ENCODE measurements at regions not wholly inside any gene's neighbourhood (a gene's known extent, or its start where the extent isn't known, plus 50 kb on each side); places are given as distances from the start of the nearest gene placed in this dataset.
"Not testable (repeated sequence)": the region's sequence is repeated elsewhere in the genome, so short reads cannot be mapped to it uniquely, and the experiment has no call there.

DNA sequence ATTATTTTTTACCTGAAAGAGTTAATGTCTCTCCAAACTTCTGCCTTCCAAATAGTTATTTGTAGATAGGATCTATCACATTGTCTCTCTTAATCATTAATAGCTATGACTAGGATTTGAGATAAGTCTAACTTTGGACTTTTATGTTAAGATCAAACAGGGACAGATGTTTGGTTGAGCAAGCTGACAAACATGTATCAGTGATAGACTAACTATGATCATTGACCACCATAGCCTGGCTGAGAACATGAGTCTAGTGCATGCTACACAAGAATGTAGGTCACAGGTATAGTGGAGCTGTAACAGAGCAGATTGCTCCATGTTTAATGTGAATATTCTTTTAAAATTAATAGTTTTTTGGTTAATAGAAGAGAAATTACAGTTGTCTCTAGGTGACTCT is 52.0 kb downstream of the SYT15B start:
- H3K27me3 ChIP-seq (ENCODE audit: insufficient read depth); H3K36me3 ChIP-seq (replicated peaks in 1 of 2; ENCODE audit: control insufficient read depth in 1 of 2, insufficient read depth in 2 of 2, low read length in 1 of 2); H2AFZ ChIP-seq (ENCODE audit: low read depth); H3K9me2 ChIP-seq; POLR2A ChIA-PET; H3K27ac ChIP-seq (ENCODE audit: low read depth in 2 of 2, low read length in 1 of 2); H3K9ac ChIP-seq; H3K4me2 ChIP-seq; H4K20me1 ChIP-seq (ENCODE audit: insufficient read depth); H3F3A ChIP-seq (replicated peaks; ENCODE audit: insufficient read depth); H3K4me3 ChIP-seq (ENCODE audit: low read depth in 2 of 2, low read length in 1 of 2); H3K4me1 ChIP-seq (ENCODE audit: control insufficient read depth in 1 of 2, insufficient read depth in 2 of 2, low read depth in 1 of 2, low read length in 1 of 2); CTCF ChIA-PET; H3K79me2 ChIP-seq (ENCODE audit: insufficient read depth); H3K9me3 ChIP-seq; DNase-seq: not testable (repeated sequence)

DNA sequence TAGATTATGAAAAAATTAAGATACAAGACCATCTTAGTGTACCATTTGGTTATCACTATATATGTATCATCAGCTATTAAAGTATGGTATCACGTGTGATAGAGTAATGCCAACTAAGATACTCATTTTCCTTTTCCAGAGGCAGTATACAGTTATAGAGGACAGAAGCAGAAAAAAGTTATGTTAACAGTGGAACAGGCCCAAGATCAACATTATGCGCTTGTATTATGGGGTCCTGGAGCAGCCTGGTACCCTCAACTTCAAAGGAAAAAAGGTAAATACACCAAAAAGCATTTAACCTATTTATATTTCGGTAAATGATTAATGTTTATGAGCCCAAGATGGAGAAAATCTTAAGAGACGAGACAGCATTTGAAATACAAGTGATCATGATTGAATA is 52.9 kb downstream of the SYT15B start:
- H3K4me3 ChIP-seq (ENCODE audit: low read depth in 2 of 2, low read length in 1 of 2); H3F3A ChIP-seq (replicated peaks; ENCODE audit: insufficient read depth); H3K27me3 ChIP-seq (ENCODE audit: insufficient read depth); CTCF ChIA-PET; H3K9ac ChIP-seq; H3K36me3 ChIP-seq (replicated peaks in 1 of 2; ENCODE audit: control insufficient read depth in 1 of 2, insufficient read depth in 2 of 2, low read length in 1 of 2); H3K27ac ChIP-seq (ENCODE audit: low read depth in 2 of 2, low read length in 1 of 2); H3K9me2 ChIP-seq; H2AFZ ChIP-seq (ENCODE audit: low read depth); DNase-seq; H4K20me1 ChIP-seq (ENCODE audit: insufficient read depth); H3K9me3 ChIP-seq; H3K79me2 ChIP-seq (ENCODE audit: insufficient read depth); H3K4me2 ChIP-seq; H3K4me1 ChIP-seq (ENCODE audit: control insufficient read depth in 1 of 2, insufficient read depth in 2 of 2, low read depth in 1 of 2, low read length in 1 of 2); POLR2A ChIA-PET: not testable (repeated sequence)
- no CpG with 5 or more reads among the region's 4 CpGs for WGBS (ENCODE audit: low lambda C conversion rate)

DNA sequence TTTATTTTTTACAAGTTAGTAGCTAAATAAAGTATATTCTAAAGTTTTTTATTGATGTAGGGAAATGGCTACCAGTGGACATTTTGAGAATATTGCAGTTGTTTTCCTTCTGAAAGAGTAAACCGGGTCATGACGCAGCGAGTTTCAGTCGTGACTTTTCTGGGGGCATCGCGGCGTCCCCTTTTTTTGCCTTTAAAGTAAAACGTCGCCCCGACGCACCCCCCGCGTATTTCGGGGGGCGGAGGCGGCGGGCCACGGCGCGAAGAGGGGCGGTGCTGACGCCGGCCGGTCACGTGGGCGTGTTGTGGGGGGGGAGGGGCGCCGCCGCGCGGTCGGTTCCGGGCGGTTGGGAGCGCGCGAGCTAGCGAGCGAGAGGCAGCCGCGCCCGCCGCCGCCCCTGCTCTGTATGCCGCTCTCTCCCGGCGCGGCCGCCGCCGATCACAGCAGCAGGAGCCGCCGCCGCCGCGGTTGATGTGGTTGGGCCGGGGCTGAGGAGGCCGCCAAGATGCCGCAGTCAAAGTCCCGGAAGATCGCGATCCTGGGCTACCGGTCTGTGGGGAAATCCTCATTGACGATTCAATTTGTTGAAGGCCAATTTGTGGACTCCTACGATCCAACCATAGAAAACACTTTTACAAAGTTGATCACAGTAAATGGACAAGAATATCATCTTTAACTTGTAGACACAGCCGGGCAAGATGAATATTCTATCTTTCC is 57.5 kb downstream of the SYT15B start:
- H3K27me3 ChIP-seq (ENCODE audit: insufficient read depth); CTCF ChIA-PET; H3F3A ChIP-seq (replicated peaks; ENCODE audit: insufficient read depth); H3K79me2 ChIP-seq (ENCODE audit: insufficient read depth); DNase-seq; H4K20me1 ChIP-seq (ENCODE audit: insufficient read depth); POLR2A ChIA-PET; H3K4me1 ChIP-seq (ENCODE audit: control insufficient read depth in 1 of 2, insufficient read depth in 2 of 2, low read depth in 1 of 2, low read length in 1 of 2); H3K9me3 ChIP-seq; H3K9me2 ChIP-seq; H3K4me2 ChIP-seq; H3K36me3 ChIP-seq (replicated peaks in 1 of 2; ENCODE audit: control insufficient read depth in 1 of 2, insufficient read depth in 2 of 2, low read length in 1 of 2): not testable (repeated sequence)
- 0 out of 2 replicates have a peak, but pooled peaks have one; percentile 15 for TF ChIP-seq YY1 (IDR thresholded peaks at IDR 0.05; ENCODE audit: low read depth)
- TF ChIP-seq, protein P1, sequence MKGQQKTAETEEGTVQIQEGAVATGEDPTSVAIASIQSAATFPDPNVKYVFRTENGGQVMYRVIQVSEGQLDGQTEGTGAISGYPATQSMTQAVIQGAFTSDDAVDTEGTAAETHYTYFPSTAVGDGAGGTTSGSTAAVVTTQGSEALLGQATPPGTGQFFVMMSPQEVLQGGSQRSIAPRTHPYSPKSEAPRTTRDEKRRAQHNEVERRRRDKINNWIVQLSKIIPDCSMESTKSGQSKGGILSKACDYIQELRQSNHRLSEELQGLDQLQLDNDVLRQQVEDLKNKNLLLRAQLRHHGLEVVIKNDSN (IDR thresholded peaks at IDR 0.05; ENCODE audit: borderline replicate concordance, low read depth), result peak; percentile 80
- Histone ChIP-seq H3K27ac (ENCODE audit: low read depth in 2 of 2, low read length in 1 of 2) (peak overlapping the region in 1 of 2 experiments; percentile 47; a peak in 1 of 4 replicates), H2AFZ (ENCODE audit: low read depth) (peak overlapping the region; percentile 74; the same call in 1 of the 2 replicates), H3K9ac (peak overlapping the region; percentile 67), H3K4me3 (ENCODE audit: low read depth in 2 of 2, low read length in 1 of 2) (peak overlapping the region; percentile 38 to 47; a peak in 3 of 4 replicates)
- 0% methylated on average over 24 of the region's 66 CpGs for WGBS (ENCODE audit: low lambda C conversion rate)

DNA sequence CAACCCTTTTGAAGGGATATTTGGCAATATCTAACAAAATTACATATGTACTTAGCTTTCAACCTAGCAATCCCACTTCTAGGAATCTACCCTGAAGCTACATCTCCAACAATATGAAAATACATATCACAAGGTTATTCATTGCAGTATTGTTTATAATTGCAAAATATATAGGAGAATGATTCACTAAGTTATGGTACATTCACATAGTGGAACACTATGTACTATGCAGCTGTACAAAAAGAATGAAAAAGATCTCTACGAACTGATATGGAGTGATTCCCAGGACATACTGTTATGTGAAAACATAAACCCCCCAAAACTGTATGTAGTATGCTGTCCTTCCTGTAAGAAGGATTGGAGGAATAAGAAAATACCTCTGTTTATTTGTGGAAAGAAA is 62.1 kb downstream of the SYT15B start:
- DNase-seq; H3K27me3 ChIP-seq (ENCODE audit: insufficient read depth); CTCF ChIA-PET; H3K4me2 ChIP-seq; H3K79me2 ChIP-seq (ENCODE audit: insufficient read depth); H3F3A ChIP-seq (replicated peaks; ENCODE audit: insufficient read depth); H2AFZ ChIP-seq (ENCODE audit: low read depth); POLR2A ChIA-PET; H3K27ac ChIP-seq (ENCODE audit: low read depth in 2 of 2, low read length in 1 of 2); H4K20me1 ChIP-seq (ENCODE audit: insufficient read depth); H3K9me3 ChIP-seq; H3K9ac ChIP-seq; H3K4me1 ChIP-seq (ENCODE audit: control insufficient read depth in 1 of 2, insufficient read depth in 2 of 2, low read depth in 1 of 2, low read length in 1 of 2); H3K9me2 ChIP-seq; H3K4me3 ChIP-seq (ENCODE audit: low read depth in 2 of 2, low read length in 1 of 2); H3K36me3 ChIP-seq (replicated peaks in 1 of 2; ENCODE audit: control insufficient read depth in 1 of 2, insufficient read depth in 2 of 2, low read length in 1 of 2): not testable (repeated sequence)
- 54% methylated on average over 1 of the region's 1 CpG for WGBS (ENCODE audit: low lambda C conversion rate)

DNA sequence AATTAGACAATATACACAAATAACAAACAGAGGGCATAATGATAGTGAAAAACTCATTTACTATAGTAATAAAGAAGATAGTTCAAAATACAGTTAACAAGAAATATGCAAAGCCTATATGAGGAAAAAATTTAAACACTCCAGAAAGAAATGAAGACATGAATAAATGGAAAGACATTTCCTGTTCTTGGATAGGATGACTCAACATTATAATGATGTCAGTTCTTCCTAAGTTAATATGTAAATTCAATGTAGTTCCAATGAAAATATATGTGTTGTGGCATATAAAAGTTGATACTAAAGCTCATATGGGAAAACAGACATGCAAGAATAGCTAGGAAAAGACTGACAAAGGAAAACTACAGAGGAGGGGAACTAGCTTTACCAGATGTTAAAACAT is 63.5 kb downstream of the SYT15B start:
- DNase-seq; H3K27me3 ChIP-seq (ENCODE audit: insufficient read depth); H2AFZ ChIP-seq (ENCODE audit: low read depth); H3F3A ChIP-seq (replicated peaks; ENCODE audit: insufficient read depth); POLR2A ChIA-PET; H3K4me1 ChIP-seq (ENCODE audit: control insufficient read depth in 1 of 2, insufficient read depth in 2 of 2, low read depth in 1 of 2, low read length in 1 of 2); H3K4me2 ChIP-seq; H3K9ac ChIP-seq; H3K9me2 ChIP-seq; CTCF ChIA-PET; H3K36me3 ChIP-seq (replicated peaks in 1 of 2; ENCODE audit: control insufficient read depth in 1 of 2, insufficient read depth in 2 of 2, low read length in 1 of 2); H3K79me2 ChIP-seq (ENCODE audit: insufficient read depth); H3K4me3 ChIP-seq (ENCODE audit: low read depth in 2 of 2, low read length in 1 of 2); H4K20me1 ChIP-seq (ENCODE audit: insufficient read depth); H3K27ac ChIP-seq (ENCODE audit: low read depth in 2 of 2, low read length in 1 of 2); H3K9me3 ChIP-seq: not testable (repeated sequence)

DNA sequence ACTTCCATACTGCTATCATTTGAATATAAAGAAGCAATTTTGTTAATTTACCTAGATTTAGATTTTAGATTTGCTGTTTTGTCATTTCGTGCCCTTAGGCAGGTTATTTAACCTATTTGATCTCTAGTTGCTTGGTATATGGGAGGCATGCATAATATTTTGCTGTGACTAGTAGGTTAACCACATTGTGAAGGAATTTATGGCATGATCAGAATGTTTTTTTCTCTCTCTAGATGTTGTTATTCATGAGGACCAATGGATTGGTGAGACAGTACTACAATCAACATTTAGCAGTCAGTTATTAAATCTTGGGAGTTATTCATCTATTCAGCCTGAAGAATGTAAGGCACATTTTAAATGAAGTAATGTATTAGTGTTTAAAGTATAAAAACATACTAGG is 67.2 kb downstream of the SYT15B start:
- H2AFZ ChIP-seq (ENCODE audit: low read depth); H3K9me2 ChIP-seq; H3F3A ChIP-seq (replicated peaks; ENCODE audit: insufficient read depth); DNase-seq; POLR2A ChIA-PET; H3K36me3 ChIP-seq (replicated peaks in 1 of 2; ENCODE audit: control insufficient read depth in 1 of 2, insufficient read depth in 2 of 2, low read length in 1 of 2); H3K4me1 ChIP-seq (ENCODE audit: control insufficient read depth in 1 of 2, insufficient read depth in 2 of 2, low read depth in 1 of 2, low read length in 1 of 2); H3K79me2 ChIP-seq (ENCODE audit: insufficient read depth); H3K9me3 ChIP-seq; H3K9ac ChIP-seq; CTCF ChIA-PET; H3K4me3 ChIP-seq (ENCODE audit: low read depth in 2 of 2, low read length in 1 of 2); H4K20me1 ChIP-seq (ENCODE audit: insufficient read depth); H3K4me2 ChIP-seq; H3K27me3 ChIP-seq (ENCODE audit: insufficient read depth): not testable (repeated sequence)
- H3K27ac ChIP-seq (ENCODE audit: low read depth in 2 of 2, low read length in 1 of 2), result peak overlapping the region in 1 of 2 experiments; percentile 36; a peak in 1 of 4 replicates
- WGBS (ENCODE audit: low lambda C conversion rate), result 14% methylated on average over 1 of the region's 1 CpG

Measured in SK-N-SH (cell line).